HEK293 (cell line): ENCODE measurements at regions not wholly inside any gene's neighbourhood (a gene's known extent, or its start where the extent isn't known, plus 50 kb on each side); places are given as distances from the start of the nearest gene placed in this dataset.

Source experiments
- CTCF ChIA-PET: fragments of 350-600 bp; formaldehyde crosslinking; extraction: SDS; loops from one replicate; lab custom pipeline; 2021; ENCODE audit warnings: antibody characterized with exemption; lab: Yijun Ruan, JAX
- POLR2A ChIA-PET: fragments of 300-600 bp; formaldehyde crosslinking; extraction: SDS; loops from one replicate; lab custom pipeline; 2020; ENCODE audit warnings: antibody characterized with exemption, inconsistent platforms; lab: Yijun Ruan, JAX
- H3K27ac ChIP-seq: fragments of 200-500 bp; sonication (Bioruptor generic); 2 replicates; pipeline ENCODE4 v1.5.1; 2014; ENCODE audit warnings: low read depth, low read length, control low read depth, inconsistent platforms; ENCODE audit errors: extremely low read depth
- H3K36me3 ChIP-seq, 2 experiments: fragments of 200-500 bp in 1 of 2; sonication (Bioruptor generic) in 1 of 2; 1 replicate in 1 of 2; 2 replicates in 1 of 2; pipeline ENCODE4 v1.5.1; 2014 to 2017; ENCODE audit warnings: inconsistent platforms in 2 of 2, low read length in 2 of 2; ENCODE audit not compliant: control insufficient read depth in 2 of 2, insufficient read depth in 1 of 2
- H3K4me1 ChIP-seq: fragments of 200-500 bp; sonication (Bioruptor generic); 2 replicates; pipeline ENCODE4 v1.5.1; 2014; ENCODE audit warnings: mild to moderate bottlenecking, low read length, inconsistent platforms; ENCODE audit not compliant: control insufficient read depth, insufficient read depth
- H3K4me3 ChIP-seq: 2 replicates; pipeline ENCODE4 v1.5.1; 2011; ENCODE audit warnings: low read depth, mild to moderate bottlenecking, control low read depth, low read length, moderate library complexity
- H3K9me3 ChIP-seq: fragments of 200-500 bp; sonication (Bioruptor generic); 2 replicates; pipeline ENCODE4 v1.5.1; 2014; ENCODE audit warnings: low read depth, low read length, inconsistent platforms; ENCODE audit not compliant: control insufficient read depth, insufficient read depth
- FEZF1 ChIP-seq: fragments of 450-650 bp; formaldehyde crosslinking; IDR thresholded peaks from 2 replicates; pipeline ENCODE4 v1.5.1; 2016; ENCODE audit warnings: missing biosample characterization, missing genetic modification characterization
- IKZF3 ChIP-seq: fragments of 450-650 bp; IDR thresholded peaks from 2 replicates; pipeline ENCODE4 v1.5.0; 2018; ENCODE audit warnings: missing biosample characterization, mild to moderate bottlenecking, missing genetic modification characterization, moderate library complexity
- TCF7L2 ChIP-seq: IDR thresholded peaks from 2 replicates; pipeline ENCODE4 v1.6.1; 2011; ENCODE audit warnings: low read depth, mild to moderate bottlenecking, inconsistent platforms, low read length, moderate library complexity, borderline replicate concordance
- WT1 ChIP-seq: fragments of 450-650 bp; formaldehyde crosslinking; IDR thresholded peaks from 2 replicates; pipeline ENCODE4 v1.5.1; 2016; ENCODE audit warnings: missing biosample characterization, missing genetic modification characterization
- YY1 ChIP-seq: fragments of 450-650 bp; formaldehyde crosslinking; IDR thresholded peaks from 2 replicates; pipeline ENCODE4 v1.5.1; 2018; ENCODE audit warnings: missing biosample characterization, missing genetic modification characterization
- ZBTB17 ChIP-seq: fragments of 450-650 bp; formaldehyde crosslinking; IDR thresholded peaks from 2 replicates; pipeline ENCODE4 v1.5.1; 2016; ENCODE audit warnings: missing biosample characterization, missing genetic modification characterization
- ZNF274 ChIP-seq, 2 experiments: fragments of 200-500 bp in 1 of 2; fragments of 450-650 bp in 1 of 2; sonication (Bioruptor generic) in 1 of 2; formaldehyde crosslinking in 1 of 2; IDR thresholded peaks; 2 replicates each; pipeline versions ENCODE4 v1.5.1 to v1.6.1; 2014 to 2016; ENCODE audit warnings: borderline replicate concordance in 1 of 2, inconsistent platforms in 1 of 2, low read length in 1 of 2, missing biosample characterization in 1 of 2, missing genetic modification characterization in 1 of 2
- ZNF292 ChIP-seq: fragments of 450-650 bp; formaldehyde crosslinking; IDR thresholded peaks from 2 replicates; pipeline ENCODE4 v1.5.1; 2016; ENCODE audit warnings: low read depth, missing biosample characterization, missing genetic modification characterization, borderline replicate concordance
- ZNF529 ChIP-seq: fragments of 450-650 bp; formaldehyde crosslinking; IDR thresholded peaks from 2 replicates; pipeline ENCODE4 v1.5.1; 2017; ENCODE audit warnings: missing genetic modification characterization, missing biosample characterization; ENCODE audit not compliant: insufficient replicate concordance
- ZNF548 ChIP-seq: fragments of 450-650 bp; formaldehyde crosslinking; IDR thresholded peaks from 2 replicates; pipeline ENCODE4 v1.5.1; 2016; ENCODE audit warnings: missing biosample characterization, missing genetic modification characterization
- ZNF843 ChIP-seq: fragments of 450-650 bp; formaldehyde crosslinking; IDR thresholded peaks from 2 replicates; pipeline ENCODE4 v1.5.1; 2016; ENCODE audit warnings: missing biosample characterization, missing genetic modification characterization
- TF ChIP-seq, protein P1 (sequence below): fragments of 450-650 bp; formaldehyde crosslinking; IDR thresholded peaks from 2 replicates; pipeline ENCODE4 v1.5.1; 2016; ENCODE audit warnings: missing biosample characterization, missing genetic modification characterization
- TF ChIP-seq, protein P2 (sequence below): fragments of 450-650 bp; formaldehyde crosslinking; IDR thresholded peaks from 2 replicates; pipeline ENCODE4 v1.5.1; 2016; ENCODE audit warnings: missing biosample characterization, missing genetic modification characterization
- TF ChIP-seq, protein P3 (sequence below): fragments of 450-650 bp; formaldehyde crosslinking; IDR thresholded peaks from 2 replicates; pipeline ENCODE4 v1.5.1; 2016; ENCODE audit warnings: missing biosample characterization, missing genetic modification characterization
- TF ChIP-seq, protein P4 (sequence below): fragments of 450-650 bp; formaldehyde crosslinking; IDR thresholded peaks from 2 replicates; pipeline ENCODE4 v1.5.1; 2017; ENCODE audit warnings: missing biosample characterization, missing genetic modification characterization
- TF ChIP-seq, protein P5 (sequence below): fragments of 450-650 bp; formaldehyde crosslinking; IDR thresholded peaks from 2 replicates; pipeline ENCODE4 v1.5.1; 2017; ENCODE audit warnings: missing biosample characterization, missing genetic modification characterization
- TF ChIP-seq, protein P6 (sequence below): fragments of 450-650 bp; formaldehyde crosslinking; IDR thresholded peaks from 2 replicates; pipeline ENCODE4 v1.5.1; 2017; ENCODE audit warnings: missing biosample characterization, missing genetic modification characterization
- TF ChIP-seq, protein P7 (sequence below): fragments of 450-650 bp; formaldehyde crosslinking; IDR thresholded peaks from 2 replicates; pipeline ENCODE4 v1.5.0; 2017; ENCODE audit warnings: missing biosample characterization, missing genetic modification characterization, borderline replicate concordance

DNA sequence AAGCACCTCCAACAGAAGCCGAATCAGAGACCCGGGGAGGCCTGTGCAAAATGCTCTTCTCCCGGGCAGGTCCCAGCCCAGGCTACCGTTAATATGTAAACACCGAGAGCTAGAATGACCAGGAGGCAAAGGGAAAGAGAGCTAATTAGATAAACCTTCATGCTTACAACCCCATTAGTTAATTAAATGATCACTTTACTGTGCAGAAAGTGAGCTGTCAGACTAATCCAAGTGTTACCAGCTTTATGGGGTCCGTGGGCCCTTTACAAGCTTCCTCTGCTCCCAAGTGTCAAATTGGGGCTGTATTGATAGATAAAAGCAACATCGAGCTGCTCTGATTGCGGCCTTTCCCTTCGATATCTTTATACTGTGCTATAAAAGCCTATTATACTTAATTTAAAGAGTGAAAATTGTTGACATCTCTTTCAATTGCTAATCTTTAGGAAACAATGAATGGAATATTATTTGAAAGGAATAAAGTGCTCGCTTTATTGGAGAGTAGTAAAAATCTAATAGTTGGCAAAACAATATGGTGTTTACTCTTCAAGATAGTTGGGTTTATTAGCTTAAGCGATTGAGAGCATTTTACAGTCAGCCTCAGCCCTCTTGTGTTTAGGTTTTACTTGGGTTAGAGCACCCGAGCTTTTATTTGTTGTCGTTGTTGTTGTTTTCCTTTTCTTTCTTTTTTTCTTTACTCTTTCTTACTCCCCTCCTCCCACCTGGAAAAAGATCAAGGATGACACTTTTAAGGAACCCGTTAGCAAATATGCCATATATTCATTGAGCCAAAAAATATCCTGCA lies 189.3 kb upstream of the GPR12 start (continued):
- peak; percentile 97 for TF ChIP-seq FEZF1 (tag by site-specific recombination)
- TF ChIP-seq, protein P1, sequence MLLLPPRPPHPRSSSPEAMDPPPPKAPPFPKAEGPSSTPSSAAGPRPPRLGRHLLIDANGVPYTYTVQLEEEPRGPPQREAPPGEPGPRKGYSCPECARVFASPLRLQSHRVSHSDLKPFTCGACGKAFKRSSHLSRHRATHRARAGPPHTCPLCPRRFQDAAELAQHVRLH, result peak; percentile 72; the same call in 1 of the 2 replicates
- peak; percentile 86 for TF ChIP-seq ZNF843 (tag by site-specific recombination)
- TF ChIP-seq, protein P2, sequence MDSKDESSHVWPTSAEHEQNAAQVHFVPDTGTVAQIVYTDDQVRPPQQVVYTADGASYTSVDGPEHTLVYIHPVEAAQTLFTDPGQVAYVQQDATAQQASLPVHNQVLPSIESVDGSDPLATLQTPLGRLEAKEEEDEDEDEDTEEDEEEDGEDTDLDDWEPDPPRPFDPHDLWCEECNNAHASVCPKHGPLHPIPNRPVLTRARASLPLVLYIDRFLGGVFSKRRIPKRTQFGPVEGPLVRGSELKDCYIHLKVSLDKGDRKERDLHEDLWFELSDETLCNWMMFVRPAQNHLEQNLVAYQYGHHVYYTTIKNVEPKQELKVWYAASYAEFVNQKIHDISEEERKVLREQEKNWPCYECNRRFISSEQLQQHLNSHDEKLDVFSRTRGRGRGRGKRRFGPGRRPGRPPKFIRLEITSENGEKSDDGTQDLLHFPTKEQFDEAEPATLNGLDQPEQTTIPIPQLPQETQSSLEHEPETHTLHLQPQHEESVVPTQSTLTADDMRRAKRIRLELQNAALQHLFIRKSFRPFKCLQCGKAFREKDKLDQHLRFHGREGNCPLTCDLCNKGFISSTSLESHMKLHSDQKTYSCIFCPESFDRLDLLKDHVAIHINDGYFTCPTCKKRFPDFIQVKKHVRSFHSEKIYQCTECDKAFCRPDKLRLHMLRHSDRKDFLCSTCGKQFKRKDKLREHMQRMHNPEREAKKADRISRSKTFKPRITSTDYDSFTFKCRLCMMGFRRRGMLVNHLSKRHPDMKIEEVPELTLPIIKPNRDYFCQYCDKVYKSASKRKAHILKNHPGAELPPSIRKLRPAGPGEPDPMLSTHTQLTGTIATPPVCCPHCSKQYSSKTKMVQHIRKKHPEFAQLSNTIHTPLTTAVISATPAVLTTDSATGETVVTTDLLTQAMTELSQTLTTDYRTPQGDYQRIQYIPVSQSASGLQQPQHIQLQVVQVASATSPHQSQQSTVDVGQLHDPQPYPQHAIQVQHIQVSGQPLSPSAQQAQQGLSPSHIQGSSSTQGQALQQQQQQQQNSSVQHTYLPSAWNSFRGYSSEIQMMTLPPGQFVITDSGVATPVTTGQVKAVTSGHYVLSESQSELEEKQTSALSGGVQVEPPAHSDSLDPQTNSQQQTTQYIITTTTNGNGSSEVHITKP (tag by site-specific recombination), result peak; percentile 53
- no peak for TF ChIP-seq ZNF529 (tag by site-specific recombination)
- TF ChIP-seq, protein P3, sequence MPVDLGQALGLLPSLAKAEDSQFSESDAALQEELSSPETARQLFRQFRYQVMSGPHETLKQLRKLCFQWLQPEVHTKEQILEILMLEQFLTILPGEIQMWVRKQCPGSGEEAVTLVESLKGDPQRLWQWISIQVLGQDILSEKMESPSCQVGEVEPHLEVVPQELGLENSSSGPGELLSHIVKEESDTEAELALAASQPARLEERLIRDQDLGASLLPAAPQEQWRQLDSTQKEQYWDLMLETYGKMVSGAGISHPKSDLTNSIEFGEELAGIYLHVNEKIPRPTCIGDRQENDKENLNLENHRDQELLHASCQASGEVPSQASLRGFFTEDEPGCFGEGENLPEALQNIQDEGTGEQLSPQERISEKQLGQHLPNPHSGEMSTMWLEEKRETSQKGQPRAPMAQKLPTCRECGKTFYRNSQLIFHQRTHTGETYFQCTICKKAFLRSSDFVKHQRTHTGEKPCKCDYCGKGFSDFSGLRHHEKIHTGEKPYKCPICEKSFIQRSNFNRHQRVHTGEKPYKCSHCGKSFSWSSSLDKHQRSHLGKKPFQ (tag by site-specific recombination), result peak; percentile 60
- TF ChIP-seq, protein P4, sequence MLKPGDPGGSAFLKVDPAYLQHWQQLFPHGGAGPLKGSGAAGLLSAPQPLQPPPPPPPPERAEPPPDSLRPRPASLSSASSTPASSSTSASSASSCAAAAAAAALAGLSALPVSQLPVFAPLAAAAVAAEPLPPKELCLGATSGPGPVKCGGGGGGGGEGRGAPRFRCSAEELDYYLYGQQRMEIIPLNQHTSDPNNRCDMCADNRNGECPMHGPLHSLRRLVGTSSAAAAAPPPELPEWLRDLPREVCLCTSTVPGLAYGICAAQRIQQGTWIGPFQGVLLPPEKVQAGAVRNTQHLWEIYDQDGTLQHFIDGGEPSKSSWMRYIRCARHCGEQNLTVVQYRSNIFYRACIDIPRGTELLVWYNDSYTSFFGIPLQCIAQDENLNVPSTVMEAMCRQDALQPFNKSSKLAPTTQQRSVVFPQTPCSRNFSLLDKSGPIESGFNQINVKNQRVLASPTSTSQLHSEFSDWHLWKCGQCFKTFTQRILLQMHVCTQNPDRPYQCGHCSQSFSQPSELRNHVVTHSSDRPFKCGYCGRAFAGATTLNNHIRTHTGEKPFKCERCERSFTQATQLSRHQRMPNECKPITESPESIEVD (tag by site-specific recombination), result peak; percentile 61
- TF ChIP-seq WT1 (tag by site-specific recombination), result peak; percentile 53; the same call in 1 of the 2 replicates
- 0 out of 2 replicates have a peak, but pooled peaks have one; percentile 16 for TF ChIP-seq ZBTB17 (tag by site-specific recombination)
- peak; percentile 90 for TF ChIP-seq TCF7L2
- TF ChIP-seq, protein P5, sequence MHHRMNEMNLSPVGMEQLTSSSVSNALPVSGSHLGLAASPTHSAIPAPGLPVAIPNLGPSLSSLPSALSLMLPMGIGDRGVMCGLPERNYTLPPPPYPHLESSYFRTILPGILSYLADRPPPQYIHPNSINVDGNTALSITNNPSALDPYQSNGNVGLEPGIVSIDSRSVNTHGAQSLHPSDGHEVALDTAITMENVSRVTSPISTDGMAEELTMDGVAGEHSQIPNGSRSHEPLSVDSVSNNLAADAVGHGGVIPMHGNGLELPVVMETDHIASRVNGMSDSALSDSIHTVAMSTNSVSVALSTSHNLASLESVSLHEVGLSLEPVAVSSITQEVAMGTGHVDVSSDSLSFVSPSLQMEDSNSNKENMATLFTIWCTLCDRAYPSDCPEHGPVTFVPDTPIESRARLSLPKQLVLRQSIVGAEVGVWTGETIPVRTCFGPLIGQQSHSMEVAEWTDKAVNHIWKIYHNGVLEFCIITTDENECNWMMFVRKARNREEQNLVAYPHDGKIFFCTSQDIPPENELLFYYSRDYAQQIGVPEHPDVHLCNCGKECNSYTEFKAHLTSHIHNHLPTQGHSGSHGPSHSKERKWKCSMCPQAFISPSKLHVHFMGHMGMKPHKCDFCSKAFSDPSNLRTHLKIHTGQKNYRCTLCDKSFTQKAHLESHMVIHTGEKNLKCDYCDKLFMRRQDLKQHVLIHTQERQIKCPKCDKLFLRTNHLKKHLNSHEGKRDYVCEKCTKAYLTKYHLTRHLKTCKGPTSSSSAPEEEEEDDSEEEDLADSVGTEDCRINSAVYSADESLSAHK (tag by site-specific recombination), result peak; percentile 61
- TF ChIP-seq, all 188 proteins: peak for 19

DNA sequence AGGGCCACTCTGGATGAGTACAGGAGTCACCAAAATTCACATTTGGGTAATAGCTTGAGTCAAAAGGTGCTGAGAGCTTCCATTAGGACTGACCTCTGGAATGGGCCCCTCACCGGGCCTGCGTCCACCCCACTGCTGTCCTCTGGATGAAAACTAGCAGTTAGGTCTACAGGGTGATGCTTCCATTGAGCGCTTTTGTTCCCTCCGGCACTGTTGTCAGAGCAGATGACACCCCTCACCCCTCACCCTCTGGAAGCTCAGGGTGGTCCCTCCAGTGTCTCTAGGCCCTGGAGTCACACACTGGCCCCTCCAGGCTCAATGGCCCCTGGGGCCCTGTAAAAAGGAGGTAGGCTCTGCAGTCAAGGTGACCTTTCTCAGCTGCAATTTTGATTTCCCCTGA lies 187.8 kb upstream of the GPR12 start:
- H3K9me3 ChIP-seq, result no peaks in the 10 kb centered on the region
- no peak overlapping the region for H3K27ac ChIP-seq
- H3K4me3 ChIP-seq, result no peak overlapping the region
- CTCF ChIA-PET, result interaction anchor here (0.5 to 5.7 kb wide), 4 partner anchors 9 to 1848 kb away, joined by 3 to 94 read pairs (median 8); no protein-coding TSS in a partner anchor
- peaks cover 11% of the 10 kb centered on the region; the same call in 1 of the 2 replicates for H3K4me1 ChIP-seq
- H3K36me3 ChIP-seq, result no peaks in the 10 kb centered on the region
- POLR2A ChIA-PET, result interaction anchor here (1.8 kb wide), 1 partner anchor 35 kb away, joined by 6 read pairs; no protein-coding TSS in a partner anchor
- TF ChIP-seq ZNF292, result no peak
- TF ChIP-seq, protein P6, sequence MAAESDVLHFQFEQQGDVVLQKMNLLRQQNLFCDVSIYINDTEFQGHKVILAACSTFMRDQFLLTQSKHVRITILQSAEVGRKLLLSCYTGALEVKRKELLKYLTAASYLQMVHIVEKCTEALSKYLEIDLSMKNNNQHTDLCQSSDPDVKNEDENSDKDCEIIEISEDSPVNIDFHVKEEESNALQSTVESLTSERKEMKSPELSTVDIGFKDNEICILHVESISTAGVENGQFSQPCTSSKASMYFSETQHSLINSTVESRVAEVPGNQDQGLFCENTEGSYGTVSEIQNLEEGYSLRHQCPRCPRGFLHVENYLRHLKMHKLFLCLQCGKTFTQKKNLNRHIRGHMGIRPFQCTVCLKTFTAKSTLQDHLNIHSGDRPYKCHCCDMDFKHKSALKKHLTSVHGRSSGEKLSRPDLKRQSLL (tag by site-specific recombination), result no peak
- no peak for TF ChIP-seq ZNF548
- no peak for TF ChIP-seq YY1 (tag by site-specific recombination)
- no peak for TF ChIP-seq IKZF3 (tag by site-specific recombination)
- TF ChIP-seq, protein P7, sequence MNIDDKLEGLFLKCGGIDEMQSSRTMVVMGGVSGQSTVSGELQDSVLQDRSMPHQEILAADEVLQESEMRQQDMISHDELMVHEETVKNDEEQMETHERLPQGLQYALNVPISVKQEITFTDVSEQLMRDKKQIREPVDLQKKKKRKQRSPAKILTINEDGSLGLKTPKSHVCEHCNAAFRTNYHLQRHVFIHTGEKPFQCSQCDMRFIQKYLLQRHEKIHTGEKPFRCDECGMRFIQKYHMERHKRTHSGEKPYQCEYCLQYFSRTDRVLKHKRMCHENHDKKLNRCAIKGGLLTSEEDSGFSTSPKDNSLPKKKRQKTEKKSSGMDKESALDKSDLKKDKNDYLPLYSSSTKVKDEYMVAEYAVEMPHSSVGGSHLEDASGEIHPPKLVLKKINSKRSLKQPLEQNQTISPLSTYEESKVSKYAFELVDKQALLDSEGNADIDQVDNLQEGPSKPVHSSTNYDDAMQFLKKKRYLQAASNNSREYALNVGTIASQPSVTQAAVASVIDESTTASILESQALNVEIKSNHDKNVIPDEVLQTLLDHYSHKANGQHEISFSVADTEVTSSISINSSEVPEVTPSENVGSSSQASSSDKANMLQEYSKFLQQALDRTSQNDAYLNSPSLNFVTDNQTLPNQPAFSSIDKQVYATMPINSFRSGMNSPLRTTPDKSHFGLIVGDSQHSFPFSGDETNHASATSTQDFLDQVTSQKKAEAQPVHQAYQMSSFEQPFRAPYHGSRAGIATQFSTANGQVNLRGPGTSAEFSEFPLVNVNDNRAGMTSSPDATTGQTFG, result no peak
- TF ChIP-seq ZNF274 (IDR thresholded peaks at IDR 0.05; ENCODE audit: low read length), result no peak
- TF ChIP-seq ZNF274 (tag by site-specific recombination; IDR thresholded peaks at IDR 0.05; ENCODE audit: borderline replicate concordance), result no peak
